HG03108 (cell line): ENCODE measurements at regions not wholly inside any gene's neighbourhood (a gene's known extent, or its start where the extent isn't known, plus 50 kb on each side); places are given as distances from the start of the nearest gene placed in this dataset.

Experiments used
- ATAC-seq: cut with Tn5 transposase; IDR thresholded peaks from one replicate; pipeline ENCODE4 v1.9.1; 2021; ENCODE audit warnings: moderate library complexity; ENCODE audit not compliant: unreplicated experiment

- no peak for ATAC-seq
These were observed 176.2 kb downstream of the RDH14 start for GRCh38 chr2:18384242-18384641.

GRCh38 chr2:18381386-18381785 lies 179.1 kb downstream of the RDH14 start:
- ATAC-seq = no peak

GRCh38 chr2:18380321-18380720 lies 180.1 kb downstream of the RDH14 start:
- no peak for ATAC-seq

- no peak for ATAC-seq
These were observed 180.6 kb downstream of the RDH14 start for GRCh38 chr2:18379870-18380269.

GRCh38 chr2:18378020-18378653 lies 182.3 kb downstream of the RDH14 start:
- ATAC-seq = peak; percentile 80

GRCh38 chr2:18376936-18377335 lies 183.5 kb downstream of the RDH14 start:
- no peak for ATAC-seq

GRCh38 chr2:18373664-18374063 lies 186.8 kb downstream of the RDH14 start:
- no peak for ATAC-seq

GRCh38 chr2:18373081-18373480 lies 187.4 kb downstream of the RDH14 start:
- ATAC-seq = no peak

- no peak for ATAC-seq
These were observed 187.8 kb downstream of the RDH14 start for GRCh38 chr2:18372641-18373040.

- no peak for ATAC-seq
These were observed 190.7 kb downstream of the RDH14 start for GRCh38 chr2:18369760-18370159.

- no peak for ATAC-seq
These were observed 192.4 kb downstream of the RDH14 start for GRCh38 chr2:18368008-18368407.

- ATAC-seq = no peak
These were observed 195.1 kb downstream of the RDH14 start for GRCh38 chr2:18365342-18365741.

GRCh38 chr2:18363348-18363747 lies 197.1 kb downstream of the RDH14 start:
- no peak for ATAC-seq

- ATAC-seq = no peak
These were observed 197.8 kb downstream of the RDH14 start for GRCh38 chr2:18362696-18363095.

GRCh38 chr2:18357537-18357936 lies 202.9 kb downstream of the RDH14 start:
- no peak for ATAC-seq

GRCh38 chr2:18356676-18357075 lies 203.8 kb downstream of the RDH14 start:
- ATAC-seq = no peak

GRCh38 chr2:18349421-18349820 lies 211.0 kb downstream of the RDH14 start:
- no peak for ATAC-seq

- ATAC-seq = no peak
These were observed 213.6 kb downstream of the RDH14 start for GRCh38 chr2:18346874-18347273.

- ATAC-seq = no peak
These were observed 214.1 kb downstream of the RDH14 start for GRCh38 chr2:18346344-18346743.

GRCh38 chr2:18345848-18346247 lies 214.6 kb downstream of the RDH14 start:
- ATAC-seq = no peak

- no peak for ATAC-seq
These were observed 217.6 kb downstream of the RDH14 start for GRCh38 chr2:18342901-18343300.

GRCh38 chr2:18339326-18339725 lies 221.1 kb downstream of the RDH14 start:
- no peak for ATAC-seq

- ATAC-seq = no peak
These were observed 223.5 kb downstream of the RDH14 start for GRCh38 chr2:18336975-18337374.
